A673 (cell line): ENCODE measurements at regions not wholly inside any gene's neighbourhood (a gene's known extent, or its start where the extent isn't known, plus 50 kb on each side); places are given as distances from the start of the nearest gene placed in this dataset.

Source experiments
- CTCF ChIP-seq: fragments of 300-800, 200-600 bp; sonication (generic); conservative IDR thresholded peaks from 2 replicates; pipeline ENCODE4 v1.5.1; 2017; ENCODE audit warnings: low read depth, mild to moderate bottlenecking, antibody characterized with exemption, low read length, moderate library complexity, mixed read lengths
- EZH2 ChIP-seq: fragments of 200-600 bp; sonication (generic); IDR thresholded peaks from 2 replicates; pipeline ENCODE4 v1.6.1; 2017; ENCODE audit warnings: borderline replicate concordance, low read depth, mild to moderate bottlenecking, mixed read lengths, antibody characterized with exemption, low read length; ENCODE audit not compliant: poor library complexity, severe bottlenecking

- TF ChIP-seq CTCF (no peak; the same call in 1 of the 2 replicates), EZH2 (no peak)
These were observed 111.0 kb upstream of the PTPN13 start for GRCh38 chr4:86483173-86483490.
